Astrocyte of the cerebellum (primary cell): ENCODE measurements at regions not wholly inside any gene's neighbourhood (a gene's known extent, or its start where the extent isn't known, plus 50 kb on each side); places are given as distances from the start of the nearest gene placed in this dataset.
A peak's percentile ranks its signal among the peaks of the same experiment; 100 is the strongest.

ENCODE experiments used
- DNase-seq: peaks from one replicate; pipeline ENCODE4 v3.0.0-alpha.2; 2011; ENCODE audit warnings: low read depth
- H3K4me3 ChIP-seq: 2 replicates; pipeline ENCODE4 v1.5.1; 2011; ENCODE audit warnings: mild to moderate bottlenecking, low read depth, low read length, moderate library complexity
- CTCF ChIP-seq: IDR thresholded peaks from 2 replicates; pipeline ENCODE4 v1.5.1; 2012; ENCODE audit warnings: low read length, low read depth, moderate library complexity, mild to moderate bottlenecking; ENCODE audit errors: missing control alignments
- in situ Hi-C: cut with HindIII; loops from 2 replicates; pipeline ENCODE4 v1.10.0; 2017; ENCODE audit warnings: low sequenced_read_pairs

- peak; percentile 88 for DNase-seq
- in situ Hi-C loops: no loop called here
- no peak overlapping the region for H3K4me3 ChIP-seq
- no peak for TF ChIP-seq CTCF
Observed at GRCh38 chr13:80047406-80047805, 293.5 kb downstream of the SPRY2 start.

GRCh38 chr13:80040981-80041317 is 300.0 kb downstream of the SPRY2 start:
- no peak overlapping the region for H3K4me3 ChIP-seq
- TF ChIP-seq CTCF: no peak
- DNase-seq: no peak
- in situ Hi-C loops: no loop called here

DNA sequence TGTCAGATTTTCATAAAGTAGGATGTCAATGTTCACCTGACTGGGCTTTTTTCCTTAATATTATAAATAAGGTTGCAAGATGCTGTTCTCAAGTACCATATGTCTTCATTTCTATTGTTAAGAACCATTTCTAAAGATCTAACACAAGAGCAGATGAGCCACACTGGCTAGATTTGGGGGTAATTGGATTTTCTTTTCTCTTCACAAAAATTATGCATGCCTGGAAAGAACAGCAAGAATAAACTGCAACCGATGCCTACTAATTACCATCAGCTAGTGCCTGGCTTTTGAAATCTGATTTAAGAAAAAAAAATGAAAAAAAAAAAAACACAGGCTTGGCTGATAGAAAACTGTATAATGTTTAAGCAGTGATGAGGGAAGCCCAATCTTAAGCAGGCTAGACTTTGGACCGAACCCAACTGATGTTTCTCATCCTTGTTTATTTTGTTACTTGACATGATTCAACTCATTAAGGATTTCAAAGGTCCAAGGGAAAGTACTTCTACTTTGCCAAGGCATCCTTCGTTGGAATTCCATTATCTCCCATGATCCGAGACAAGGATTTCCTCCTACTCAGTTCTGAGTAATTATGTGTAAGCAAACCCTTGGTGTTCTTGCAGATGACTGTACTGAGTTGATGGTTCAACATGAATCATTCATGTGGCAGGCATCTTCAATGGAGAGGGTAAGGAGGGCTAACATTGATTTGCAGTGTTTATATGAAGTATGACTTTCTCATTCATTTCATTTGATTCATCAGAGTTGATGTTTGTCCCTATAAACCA is 300.5 kb downstream of the SPRY2 start:
- peak; percentile 50 for DNase-seq
- H3K4me3 ChIP-seq: no peak overlapping the region
- in situ Hi-C loops: no loop called here
- no peak for TF ChIP-seq CTCF

DNA sequence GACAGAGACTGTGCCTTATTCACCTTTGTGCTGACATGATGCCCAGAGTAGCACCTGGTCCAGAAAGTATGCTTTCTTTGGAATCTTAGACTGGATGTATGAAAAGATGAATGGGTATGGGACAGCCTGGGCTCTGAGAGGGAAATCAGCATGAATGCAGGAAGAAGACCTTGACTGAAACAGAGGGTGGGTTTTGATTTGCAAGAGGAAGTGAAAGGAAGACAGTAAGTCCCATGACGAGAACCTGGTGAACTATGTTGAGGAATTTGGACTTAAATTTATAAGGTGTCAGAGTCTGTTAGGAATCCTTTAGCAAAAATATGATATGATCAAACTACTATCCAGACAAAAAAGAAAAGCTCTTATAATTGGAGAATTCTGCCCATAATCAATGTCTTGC is 301.9 kb downstream of the SPRY2 start:
- in situ Hi-C loops: no loop called here
- no peak overlapping the region for H3K4me3 ChIP-seq
- no peak for DNase-seq
- no peak for TF ChIP-seq CTCF

- H3K4me3 ChIP-seq: no peak overlapping the region
- no peak for TF ChIP-seq CTCF
- DNase-seq: no peak
- in situ Hi-C loops: no loop called here
Observed at GRCh38 chr13:80038371-80038770, 302.6 kb downstream of the SPRY2 start.

GRCh38 chr13:80037505-80037888 is 303.4 kb downstream of the SPRY2 start:
- no peak overlapping the region for H3K4me3 ChIP-seq
- TF ChIP-seq CTCF: no peak
- in situ Hi-C loops: no loop called here
- peak; percentile 35 for DNase-seq
